ENCODE measurements at regions not wholly inside any gene's neighbourhood (a gene's known extent, or its start where the extent isn't known, plus 50 kb on each side); places are given as distances from the start of the nearest gene placed in this dataset.

GRCh38 chr16:5590416-5590815 lies 492.8 kb upstream of the EEF2KMT start:
- Histone ChIP-seq H3K4me2 (ENCODE audit: low read depth, low read length) (no peak overlapping the region), H3K4me1 (ENCODE audit: insufficient read depth, low read length) (no peaks in the 10 kb centered on the region), H3K79me2 (ENCODE audit: insufficient read depth, low read length) (no peaks in the 10 kb centered on the region), H3K27me3 (ENCODE audit: control insufficient read depth in 1 of 2, insufficient read depth in 2 of 2, low read length in 2 of 2) (peaks cover 1 to 13% of the 10 kb centered on the region in 2 experiments; a peak in 3 of 5 replicates), H3K9ac (ENCODE audit: insufficient read depth, low read depth, low read length) (no peak overlapping the region), H4K20me1 (ENCODE audit: insufficient read depth, low read length) (no peaks in the 10 kb centered on the region), H3K27ac (ENCODE audit: extremely low read length, insufficient read depth, low read length) (no peak overlapping the region), H3K36me3 (replicated peaks in 1 of 2; ENCODE audit: control insufficient read depth in 1 of 2, insufficient read depth in 2 of 2, low read length in 2 of 2) (no peaks in the 10 kb centered on the region), H3K4me3 (replicated peaks in 1 of 3; ENCODE audit: insufficient read depth in 1 of 3, low read depth in 2 of 3, low read length in 3 of 3) (no peak overlapping the region), H2AFZ (ENCODE audit: low read length) (no peak overlapping the region), H3K9me3 (ENCODE audit: low read length) (no peaks in the 10 kb centered on the region)
- DNase-seq (ENCODE audit: low spot score), result no peak
- FAIRE-seq, result no peak
- BruUV-seq (replicated peaks), result no TSS peak
- ChIA-PET CTCF (ENCODE audit: low intra/inter-chr PET ratio, low total read pairs) (no interaction called here), POLR2A (no interaction called here)
- intact Hi-C loops (cut with micrococcal nuclease; ENCODE audit: unreplicated experiment), result no loop called here
- ATAC-seq, result no peak
- in situ Hi-C loops (cut with HindIII; ENCODE audit: extremely low pct_ligation_motif_present, low pct_unique_long_range_greater_than_20kb), result no loop called here
- WGBS (ENCODE audit: low lambda C conversion rate), result 22% methylated on average over 7 of the region's 8 CpGs
- TF ChIP-seq CREB1 (IDR thresholded peaks at IDR 0.05) (no peak), CREB1 (CRISPR knock-in tag; IDR thresholded peaks at IDR 0.05) (no peak), ZNF570 (CRISPR knock-in tag; IDR thresholded peaks at IDR 0.05; ENCODE audit: borderline replicate concordance) (no peak), NCOA5 (CRISPR knock-in tag; IDR thresholded peaks at IDR 0.05) (no peak), ZNF101 (CRISPR knock-in tag; IDR thresholded peaks at IDR 0.05; ENCODE audit: borderline replicate concordance, low read depth) (no peak), GPN1 (CRISPR knock-in tag; IDR thresholded peaks at IDR 0.05; ENCODE audit: borderline replicate concordance) (no peak)

- ChIA-PET CTCF (ENCODE audit: low intra/inter-chr PET ratio, low total read pairs) (no interaction called here), POLR2A (no interaction called here)
- no peaks in the 10 kb centered on the region for H3K9me3 ChIP-seq (ENCODE audit: low read length)
- no peaks in the 10 kb centered on the region for H3K4me1 ChIP-seq (ENCODE audit: insufficient read depth, low read length)
- H3K4me3 ChIP-seq (replicated peaks in 1 of 3; ENCODE audit: insufficient read depth in 1 of 3, low read depth in 2 of 3, low read length in 3 of 3), result no peak overlapping the region
- H3K9ac ChIP-seq (ENCODE audit: insufficient read depth, low read depth, low read length), result no peak overlapping the region
- ATAC-seq (no peak), DNase-seq (ENCODE audit: low spot score) (no peak), FAIRE-seq (no peak)
- H2AFZ ChIP-seq (ENCODE audit: low read length), result no peak overlapping the region
- no TSS peak for BruUV-seq (replicated peaks)
- H3K27ac ChIP-seq (ENCODE audit: extremely low read length, insufficient read depth, low read length), result no peak overlapping the region
- intact Hi-C loops (cut with micrococcal nuclease; ENCODE audit: unreplicated experiment), result no loop called here
- H3K79me2 ChIP-seq (ENCODE audit: insufficient read depth, low read length), result no peaks in the 10 kb centered on the region
- no peaks in the 10 kb centered on the region for H3K36me3 ChIP-seq (replicated peaks in 1 of 2; ENCODE audit: control insufficient read depth in 1 of 2, insufficient read depth in 2 of 2, low read length in 2 of 2)
- in situ Hi-C loops (cut with HindIII; ENCODE audit: extremely low pct_ligation_motif_present, low pct_unique_long_range_greater_than_20kb), result no loop called here
- no peaks in the 10 kb centered on the region for H4K20me1 ChIP-seq (ENCODE audit: insufficient read depth, low read length)
- no peak overlapping the region for H3K4me2 ChIP-seq (ENCODE audit: low read depth, low read length)
- H3K27me3 ChIP-seq (ENCODE audit: control insufficient read depth in 1 of 2, insufficient read depth in 2 of 2, low read length in 2 of 2), result peaks cover 1 to 13% of the 10 kb centered on the region in 2 experiments; a peak in 3 of 5 replicates
- WGBS (ENCODE audit: low lambda C conversion rate), result 14% methylated on average over 7 of the region's 7 CpGs
- TF ChIP-seq ZNF282 (IDR thresholded peaks at IDR 0.05; ENCODE audit: partially characterized antibody), result no peak
- no peak for TF ChIP-seq ZKSCAN5 (CRISPR knock-in tag; IDR thresholded peaks at IDR 0.05)
- TF ChIP-seq ZSCAN9 (CRISPR knock-in tag; IDR thresholded peaks at IDR 0.05; ENCODE audit: borderline replicate concordance), result no peak
- TF ChIP-seq MED8 (CRISPR knock-in tag; IDR thresholded peaks at IDR 0.05; ENCODE audit: insufficient replicate concordance), result no peak
- no peak for TF ChIP-seq ZNF672 (CRISPR knock-in tag; IDR thresholded peaks at IDR 0.05)
- no peak for TF ChIP-seq PHF5A (CRISPR knock-in tag; IDR thresholded peaks at IDR 0.05; ENCODE audit: low read depth, unreplicated experiment)
- no peak for TF ChIP-seq ARID4A (CRISPR knock-in tag; IDR thresholded peaks at IDR 0.05; ENCODE audit: borderline replicate concordance)
- no peak for TF ChIP-seq BRCA1 (CRISPR knock-in tag; IDR thresholded peaks at IDR 0.05)
- no peak for TF ChIP-seq THAP11 (CRISPR knock-in tag; IDR thresholded peaks at IDR 0.05)
- TF ChIP-seq NFIB (CRISPR knock-in tag; IDR thresholded peaks at IDR 0.05; ENCODE audit: borderline replicate concordance), result no peak
- TF ChIP-seq HDAC6 (IDR thresholded peaks at IDR 0.05; ENCODE audit: low read depth, low read length), result no peak
- TF ChIP-seq ATM (IDR thresholded peaks at IDR 0.05; ENCODE audit: borderline replicate concordance), result no peak
Observed at GRCh38 chr16:5589812-5590373, 492.3 kb upstream of the EEF2KMT start.

All from HepG2 (cell line).